Suprapubic skin (tissue), 3 donors: ENCODE measurements at regions not wholly inside any gene's neighbourhood (a gene's known extent, or its start where the extent isn't known, plus 50 kb on each side); places are given as distances from the start of the nearest gene placed in this dataset.

Experiments
- POLR2AphosphoS5 ChIP-seq, 3 donors: sonication (generic); formaldehyde crosslinking; IDR thresholded peaks; one replicate each; pipeline ENCODE4 v1.6.1; 2017; ENCODE audit warnings: antibody characterized with exemption in 3 of 3
- TF ChIP-seq, protein P1 (sequence below), 2 donors: fragments of 200-600 bp in 1 of 2; fragments of 450-650 bp in 1 of 2; sonication (generic) in 1 of 2; IDR thresholded peaks; one replicate each; pipeline ENCODE4 v1.5.1; 2016 to 2019; ENCODE audit warnings: antibody characterized with exemption in 2 of 2, mild to moderate bottlenecking in 1 of 2, moderate library complexity in 1 of 2

DNA sequence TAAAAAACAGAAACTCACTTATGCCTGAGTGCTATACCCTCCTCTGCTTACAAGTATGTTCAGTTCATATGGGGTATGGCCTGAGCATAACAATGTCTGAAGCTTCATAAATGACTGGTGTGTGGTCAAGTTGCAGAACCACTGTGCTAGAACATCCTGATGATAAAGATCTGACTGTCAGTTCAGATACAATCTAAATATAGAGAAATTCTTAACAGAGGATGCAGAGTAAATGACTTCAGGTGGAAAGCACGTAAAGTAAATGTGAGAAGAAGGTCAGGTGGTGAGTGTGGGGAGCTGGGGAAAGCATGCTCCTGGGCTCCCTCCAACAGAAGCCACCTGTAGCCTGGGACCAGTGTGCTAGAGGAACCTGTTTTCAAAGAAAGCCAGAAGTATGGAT lies 926.2 kb downstream of the TSN start:
- TF ChIP-seq, protein P1, sequence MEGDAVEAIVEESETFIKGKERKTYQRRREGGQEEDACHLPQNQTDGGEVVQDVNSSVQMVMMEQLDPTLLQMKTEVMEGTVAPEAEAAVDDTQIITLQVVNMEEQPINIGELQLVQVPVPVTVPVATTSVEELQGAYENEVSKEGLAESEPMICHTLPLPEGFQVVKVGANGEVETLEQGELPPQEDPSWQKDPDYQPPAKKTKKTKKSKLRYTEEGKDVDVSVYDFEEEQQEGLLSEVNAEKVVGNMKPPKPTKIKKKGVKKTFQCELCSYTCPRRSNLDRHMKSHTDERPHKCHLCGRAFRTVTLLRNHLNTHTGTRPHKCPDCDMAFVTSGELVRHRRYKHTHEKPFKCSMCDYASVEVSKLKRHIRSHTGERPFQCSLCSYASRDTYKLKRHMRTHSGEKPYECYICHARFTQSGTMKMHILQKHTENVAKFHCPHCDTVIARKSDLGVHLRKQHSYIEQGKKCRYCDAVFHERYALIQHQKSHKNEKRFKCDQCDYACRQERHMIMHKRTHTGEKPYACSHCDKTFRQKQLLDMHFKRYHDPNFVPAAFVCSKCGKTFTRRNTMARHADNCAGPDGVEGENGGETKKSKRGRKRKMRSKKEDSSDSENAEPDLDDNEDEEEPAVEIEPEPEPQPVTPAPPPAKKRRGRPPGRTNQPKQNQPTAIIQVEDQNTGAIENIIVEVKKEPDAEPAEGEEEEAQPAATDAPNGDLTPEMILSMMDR (IDR thresholded peaks at IDR 0.05), result no peak
- TF ChIP-seq POLR2AphosphoS5 (IDR thresholded peaks at IDR 0.05), result no peak
